H1 (cell line): ENCODE measurements at regions not wholly inside any gene's neighbourhood (a gene's known extent, or its start where the extent isn't known, plus 50 kb on each side); places are given as distances from the start of the nearest gene placed in this dataset.

Experiments
- E2F6 ChIP-seq: IDR thresholded peaks from 2 replicates; pipeline ENCODE4 v1.6.1; 2012; ENCODE audit warnings: inconsistent platforms

GRCh38 chr10:28838908-28839307, 161.6 kb downstream of the BAMBI start (continued):
- no peak for TF ChIP-seq E2F6
